Peyer's patch (tissue), 4 donors: ENCODE measurements at regions not wholly inside any gene's neighbourhood (a gene's known extent, or its start where the extent isn't known, plus 50 kb on each side); places are given as distances from the start of the nearest gene placed in this dataset.

Experiments
- POLR2A ChIP-seq, 2 donors: fragments of 450-650 bp; IDR thresholded peaks; one replicate each; pipeline ENCODE4 v1.5.1; 2017; ENCODE audit warnings: antibody characterized with exemption in 2 of 2, mild to moderate bottlenecking in 2 of 2, moderate library complexity in 2 of 2
- TF ChIP-seq, protein P1 (sequence below), 6 experiments: fragments of 450-650 bp in 4 of 6; fragments of 200-600 bp in 2 of 6; sonication (generic) in 1 of 6; IDR thresholded peaks; one replicate each; pipeline ENCODE4 v1.5.1; 2017 to 2019; ENCODE audit warnings: antibody characterized with exemption in 6 of 6, mild to moderate bottlenecking in 3 of 6, moderate library complexity in 1 of 6

DNA sequence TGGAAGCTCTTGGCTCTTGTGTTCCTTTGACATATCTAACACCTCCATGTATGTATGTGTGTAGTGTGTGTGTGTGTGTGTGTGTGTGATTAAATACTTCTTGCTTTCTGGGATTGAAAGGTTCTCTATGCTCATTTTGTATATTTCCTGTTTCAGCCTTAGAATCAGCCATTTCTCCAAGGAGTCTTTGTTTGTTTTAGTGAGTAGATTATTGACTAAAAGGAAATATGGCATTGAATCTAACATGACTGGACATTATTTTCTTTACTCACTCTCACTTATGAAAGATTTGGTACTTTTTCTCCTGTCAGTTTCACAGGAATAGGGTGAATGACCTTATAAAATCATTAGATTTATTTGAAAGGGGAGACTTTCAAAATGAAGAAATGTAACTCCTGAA lies 413.8 kb upstream of the SLC14A2 start:
- TF ChIP-seq POLR2A (IDR thresholded peaks at IDR 0.05) = no peak
- TF ChIP-seq, protein P1, sequence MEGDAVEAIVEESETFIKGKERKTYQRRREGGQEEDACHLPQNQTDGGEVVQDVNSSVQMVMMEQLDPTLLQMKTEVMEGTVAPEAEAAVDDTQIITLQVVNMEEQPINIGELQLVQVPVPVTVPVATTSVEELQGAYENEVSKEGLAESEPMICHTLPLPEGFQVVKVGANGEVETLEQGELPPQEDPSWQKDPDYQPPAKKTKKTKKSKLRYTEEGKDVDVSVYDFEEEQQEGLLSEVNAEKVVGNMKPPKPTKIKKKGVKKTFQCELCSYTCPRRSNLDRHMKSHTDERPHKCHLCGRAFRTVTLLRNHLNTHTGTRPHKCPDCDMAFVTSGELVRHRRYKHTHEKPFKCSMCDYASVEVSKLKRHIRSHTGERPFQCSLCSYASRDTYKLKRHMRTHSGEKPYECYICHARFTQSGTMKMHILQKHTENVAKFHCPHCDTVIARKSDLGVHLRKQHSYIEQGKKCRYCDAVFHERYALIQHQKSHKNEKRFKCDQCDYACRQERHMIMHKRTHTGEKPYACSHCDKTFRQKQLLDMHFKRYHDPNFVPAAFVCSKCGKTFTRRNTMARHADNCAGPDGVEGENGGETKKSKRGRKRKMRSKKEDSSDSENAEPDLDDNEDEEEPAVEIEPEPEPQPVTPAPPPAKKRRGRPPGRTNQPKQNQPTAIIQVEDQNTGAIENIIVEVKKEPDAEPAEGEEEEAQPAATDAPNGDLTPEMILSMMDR (IDR thresholded peaks at IDR 0.05) = no peak
